Hepatocyte (in vitro differentiated cells): ENCODE measurements at regions not wholly inside any gene's neighbourhood (a gene's known extent, or its start where the extent isn't known, plus 50 kb on each side); places are given as distances from the start of the nearest gene placed in this dataset.

Source experiments
- DNase-seq: peaks from one replicate; pipeline ENCODE4 v3.0.0-alpha.2; 2016; ENCODE audit warnings: low spot score
- H2AFZ ChIP-seq: fragments of 200-600 bp; sonication (generic); 2 replicates; pipeline ENCODE4 v1.6.0; 2016; ENCODE audit warnings: antibody characterized with exemption, mild to moderate bottlenecking
- H3K27ac ChIP-seq: fragments of 200-600 bp; sonication (generic); 2 replicates; pipeline ENCODE4 v1.5.1; 2016; ENCODE audit warnings: mild to moderate bottlenecking
- H3K27me3 ChIP-seq: fragments of 200-600 bp; sonication (generic); 2 replicates; pipeline ENCODE4 v1.6.1; 2016
- H3K36me3 ChIP-seq: fragments of 200-600 bp; sonication (generic); replicated peaks from 2 replicates; pipeline ENCODE4 v1.5.1; 2016; ENCODE audit warnings: low read depth; ENCODE audit not compliant: insufficient read depth
- H3K4me1 ChIP-seq: fragments of 200-600 bp; sonication (generic); 2 replicates; pipeline ENCODE4 v1.5.1; 2016; ENCODE audit warnings: mild to moderate bottlenecking, moderate library complexity; ENCODE audit not compliant: insufficient read depth
- H3K4me2 ChIP-seq: fragments of 200-600 bp; sonication (generic); 2 replicates; pipeline ENCODE4 v1.6.0; 2016
- H3K4me3 ChIP-seq: fragments of 200-600 bp; sonication (generic); 2 replicates; pipeline ENCODE4 v1.5.1; 2016; ENCODE audit warnings: mild to moderate bottlenecking
- H3K79me2 ChIP-seq: fragments of 200-600 bp; sonication (generic); 2 replicates; pipeline ENCODE4 v1.6.0; 2017; ENCODE audit warnings: mild to moderate bottlenecking
- H3K9me2 ChIP-seq: fragments of 200-600 bp; sonication (generic); replicated peaks from 2 replicates; pipeline ENCODE4 v1.6.0; 2017; ENCODE audit warnings: mild to moderate bottlenecking; ENCODE audit not compliant: insufficient read depth
- H3K9me3 ChIP-seq: fragments of 200-600 bp; sonication (generic); 2 replicates; pipeline ENCODE4 v1.5.1; 2016; ENCODE audit warnings: low read depth, mild to moderate bottlenecking
- H4K20me1 ChIP-seq: fragments of 200-600 bp; sonication (generic); 2 replicates; pipeline ENCODE4 v1.6.0; 2016; ENCODE audit warnings: mild to moderate bottlenecking; ENCODE audit not compliant: insufficient read depth, poor library complexity, severe bottlenecking
- CTCF ChIP-seq: fragments of 200-600 bp; sonication (generic); IDR thresholded peaks from 2 replicates; pipeline ENCODE4 v1.5.1; 2016; ENCODE audit warnings: antibody characterized with exemption, mild to moderate bottlenecking; ENCODE audit not compliant: poor library complexity
- EZH2 ChIP-seq: fragments of 200-600 bp; sonication (generic); IDR thresholded peaks from 2 replicates; pipeline ENCODE4 v1.6.1; 2016; ENCODE audit warnings: antibody characterized with exemption, mild to moderate bottlenecking, borderline replicate concordance
- EZH2phosphoT487 ChIP-seq: fragments of 200-600 bp; sonication (generic); IDR thresholded peaks from one replicate; pipeline ENCODE4 v1.6.1; 2018; ENCODE audit warnings: antibody characterized with exemption, mild to moderate bottlenecking, low read depth, moderate library complexity; ENCODE audit not compliant: unreplicated experiment, severe bottlenecking
- WGBS: methylation state at CpG from one replicate; pipeline ENCODE4 v1.1.6; 2016; ENCODE audit warnings: low lambda C conversion rate; ENCODE audit errors: missing lambda C conversion rate; 5-methylcytosine and 5-hydroxymethylcytosine counted together

GRCh38 chr2:34632327-34632726 is 1033.2 kb upstream of the FAM98A start:
- Histone ChIP-seq H3K9me2 (no peaks in the 10 kb centered on the region), H3K4me2 (no peak overlapping the region), H3K4me1 (no peaks in the 10 kb centered on the region), H3K9me3 (no peaks in the 10 kb centered on the region), H3K36me3 (no peaks in the 10 kb centered on the region), H4K20me1 (no peaks in the 10 kb centered on the region), H2AFZ (no peak overlapping the region), H3K27me3 (no peaks in the 10 kb centered on the region), H3K27ac (no peak overlapping the region), H3K79me2 (no peaks in the 10 kb centered on the region), H3K4me3 (no peak overlapping the region)
- TF ChIP-seq EZH2 (no peak), CTCF (no peak)
- no peak for DNase-seq
- 93% methylated on average over 1 of the region's 1 CpG for WGBS

- H3K4me3 ChIP-seq: no peak overlapping the region
- no peaks in the 10 kb centered on the region for H3K4me1 ChIP-seq
- no peak overlapping the region for H2AFZ ChIP-seq
- no peaks in the 10 kb centered on the region for H3K79me2 ChIP-seq
- no peak for TF ChIP-seq EZH2phosphoT487
- no peak for TF ChIP-seq EZH2
- no peak for TF ChIP-seq CTCF
- H3K27me3 ChIP-seq: no peaks in the 10 kb centered on the region
- no peaks in the 10 kb centered on the region for H4K20me1 ChIP-seq
- H3K9me3 ChIP-seq: no peaks in the 10 kb centered on the region
- H3K27ac ChIP-seq: no peak overlapping the region
- no peak overlapping the region for H3K4me2 ChIP-seq
- peak; percentile 41 for DNase-seq
- H3K36me3 ChIP-seq: no peaks in the 10 kb centered on the region
- 67% methylated on average over 3 of the region's 3 CpGs for whole genome bisulfite sequencing
- H3K9me2 ChIP-seq: no peaks in the 10 kb centered on the region
Measured at GRCh38 chr2:34627003-34627402, 1027.9 kb upstream of the FAM98A start.

GRCh38 chr2:34604164-34604563 is 1005.1 kb upstream of the FAM98A start:
- no peak for DNase-seq
- Histone ChIP-seq H3K4me3 (no peak overlapping the region), H4K20me1 (no peaks in the 10 kb centered on the region), H3K9me3 (no peaks in the 10 kb centered on the region), H3K4me1 (no peaks in the 10 kb centered on the region), H3K27me3 (no peaks in the 10 kb centered on the region), H2AFZ (no peak overlapping the region), H3K9me2 (no peaks in the 10 kb centered on the region), H3K79me2 (no peaks in the 10 kb centered on the region), H3K36me3 (no peaks in the 10 kb centered on the region), H3K4me2 (no peak overlapping the region), H3K27ac (no peak overlapping the region)
- TF ChIP-seq EZH2 (no peak), EZH2phosphoT487 (no peak), CTCF (no peak)
- WGBS: 88% methylated on average over 4 of the region's 4 CpGs

- no peak for DNase-seq
- no peaks in the 10 kb centered on the region for H3K79me2 ChIP-seq
- 67% methylated on average over 3 of the region's 3 CpGs for WGBS
Measured at GRCh38 chr2:34602262-34602661, 1003.2 kb upstream of the FAM98A start.

More at GRCh38 chr2:34602262-34602661, 1003.2 kb upstream of the FAM98A start:
- H3K4me3 ChIP-seq: no peak overlapping the region
- H2AFZ ChIP-seq: no peak overlapping the region
- no peaks in the 10 kb centered on the region for H3K36me3 ChIP-seq
- H3K9me3 ChIP-seq: no peaks in the 10 kb centered on the region
- no peak overlapping the region for H3K27ac ChIP-seq
- H3K4me1 ChIP-seq: no peaks in the 10 kb centered on the region
- no peaks in the 10 kb centered on the region for H4K20me1 ChIP-seq
- no peaks in the 10 kb centered on the region for H3K9me2 ChIP-seq
- H3K4me2 ChIP-seq: no peak overlapping the region
- H3K27me3 ChIP-seq: no peaks in the 10 kb centered on the region
- TF ChIP-seq CTCF (no peak), EZH2phosphoT487 (no peak), EZH2 (no peak)
